CD4-positive, alpha-beta T cell treated with Interleukin-17A for 1 hour (primary cell): ENCODE measurements at regions not wholly inside any gene's neighbourhood (a gene's known extent, or its start where the extent isn't known, plus 50 kb on each side); places are given as distances from the start of the nearest gene placed in this dataset.

ENCODE experiments used
- DNase-seq: peaks from one replicate; pipeline ENCODE4 v3.0.0-alpha.2; 2020

GRCh38 chr20:20992686-20993360 is 113.3 kb downstream of the LINC00237 start:
- no peak for DNase-seq

GRCh38 chr20:20992277-20992676 is 113.9 kb downstream of the LINC00237 start:
- no peak for DNase-seq

- DNase-seq: no peak
Measured at GRCh38 chr20:20989081-20989480, 117.1 kb downstream of the LINC00237 start.

- DNase-seq: no peak
Measured at GRCh38 chr20:20979934-20980333, 126.2 kb downstream of the LINC00237 start.

- no peak for DNase-seq
Measured at GRCh38 chr20:20977786-20978185, 128.4 kb downstream of the LINC00237 start.

- no peak for DNase-seq
Measured at GRCh38 chr20:20972490-20972889, 133.7 kb downstream of the LINC00237 start.

GRCh38 chr20:20971810-20972209 is 134.3 kb downstream of the LINC00237 start:
- DNase-seq: no peak

- no peak for DNase-seq
Measured at GRCh38 chr20:20970841-20971240, 135.3 kb downstream of the LINC00237 start.

- DNase-seq: no peak
Measured at GRCh38 chr20:20969701-20970280, 136.4 kb downstream of the LINC00237 start.

- DNase-seq: no peak
Measured at GRCh38 chr20:20967564-20968184, 138.5 kb downstream of the LINC00237 start.

- no peak for DNase-seq
Measured at GRCh38 chr20:20966171-20966570, 140.0 kb downstream of the LINC00237 start.

GRCh38 chr20:20959031-20959755 is 147.0 kb downstream of the LINC00237 start:
- no peak for DNase-seq

- DNase-seq: no peak
Measured at GRCh38 chr20:20956513-20956931, 149.6 kb downstream of the LINC00237 start.

- no peak for DNase-seq
Measured at GRCh38 chr20:20955892-20956291, 150.3 kb downstream of the LINC00237 start.

GRCh38 chr20:20953738-20954618 is 152.2 kb downstream of the LINC00237 start:
- DNase-seq: no peak

- DNase-seq: no peak
Measured at GRCh38 chr20:20950620-20951019, 155.5 kb downstream of the LINC00237 start.

GRCh38 chr20:20946122-20946759 is 159.9 kb downstream of the LINC00237 start:
- no peak for DNase-seq

- DNase-seq: no peak
Measured at GRCh38 chr20:20941468-20941889, 164.7 kb downstream of the LINC00237 start.

GRCh38 chr20:20939006-20939405 is 167.2 kb downstream of the LINC00237 start:
- no peak for DNase-seq

GRCh38 chr20:20938599-20938998 is 167.6 kb downstream of the LINC00237 start:
- no peak for DNase-seq

GRCh38 chr20:20938131-20938530 is 168.0 kb downstream of the LINC00237 start:
- DNase-seq: no peak
